Fibroblast of the aortic adventitia (primary cell): ENCODE measurements at regions not wholly inside any gene's neighbourhood (a gene's known extent, or its start where the extent isn't known, plus 50 kb on each side); places are given as distances from the start of the nearest gene placed in this dataset.

ENCODE experiments used
- DNase-seq: peaks from one replicate; pipeline ENCODE4 v3.0.0-alpha.2; 2010; ENCODE audit warnings: low read depth
- H3K4me3 ChIP-seq: 2 replicates; pipeline ENCODE4 v1.5.1; 2011; ENCODE audit warnings: low read depth, mild to moderate bottlenecking, control low read depth, low read length, moderate library complexity
- CTCF ChIP-seq: IDR thresholded peaks from 2 replicates; pipeline ENCODE4 v1.5.1; 2011; ENCODE audit warnings: mild to moderate bottlenecking, low read length, control low read depth, inconsistent platforms; ENCODE audit not compliant: insufficient read depth

DNA sequence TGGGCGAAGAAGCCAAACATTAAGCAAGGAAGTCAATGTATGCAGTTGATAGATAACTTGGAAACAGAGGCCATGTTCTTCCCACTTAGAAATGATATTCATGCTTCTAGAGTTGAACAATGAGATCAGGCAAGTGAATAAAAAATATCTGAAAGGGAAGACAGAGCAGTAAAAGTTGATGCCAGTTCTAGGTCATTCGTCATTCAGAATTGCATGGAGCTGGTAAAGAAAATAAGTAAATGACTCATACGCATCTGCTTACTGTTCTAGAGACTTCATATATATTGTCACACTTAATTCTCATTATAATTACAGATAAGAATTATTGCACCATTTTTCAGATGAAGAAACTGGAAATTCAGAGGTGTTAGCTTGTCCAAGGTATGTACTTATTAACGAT lies 158.9 kb upstream of the FERD3L start:
- DNase-seq: no peak
- H3K4me3 ChIP-seq: no peak overlapping the region
- TF ChIP-seq CTCF: no peak

- no peak for TF ChIP-seq CTCF
- no peak overlapping the region for H3K4me3 ChIP-seq
- no peak for DNase-seq
Observed at GRCh38 chr7:19302731-19303130, 157.5 kb upstream of the FERD3L start.

- TF ChIP-seq CTCF: no peak
- no peak overlapping the region for H3K4me3 ChIP-seq
- no peak for DNase-seq
Observed at GRCh38 chr7:19296617-19297016, 151.4 kb upstream of the FERD3L start.

GRCh38 chr7:19295376-19295775 lies 150.2 kb upstream of the FERD3L start:
- no peak for DNase-seq
- no peak for TF ChIP-seq CTCF
- no peak overlapping the region for H3K4me3 ChIP-seq

GRCh38 chr7:19294619-19295018 lies 149.4 kb upstream of the FERD3L start:
- TF ChIP-seq CTCF: no peak
- peak; percentile 38 for DNase-seq
- no peak overlapping the region for H3K4me3 ChIP-seq

DNA sequence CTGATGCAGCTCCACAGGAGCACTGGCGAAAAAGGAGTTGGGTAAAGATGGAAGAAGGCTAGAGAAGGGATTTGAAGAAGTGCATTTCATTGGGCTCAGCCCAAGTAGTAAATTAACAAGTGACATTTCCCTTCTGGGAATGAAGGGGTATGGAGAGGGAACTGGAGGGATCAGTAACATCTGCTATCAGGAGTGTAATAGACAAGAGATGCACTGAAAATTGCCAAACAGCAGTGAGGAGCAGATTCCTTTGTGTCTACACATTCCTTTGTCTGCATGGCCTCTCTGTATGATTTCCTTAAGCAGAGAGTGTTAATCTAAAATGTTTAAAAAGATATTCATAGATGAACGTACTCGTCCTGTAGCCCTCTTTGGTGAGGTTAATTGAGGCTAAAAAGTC lies 148.2 kb upstream of the FERD3L start:
- no peak for DNase-seq
- H3K4me3 ChIP-seq: no peak overlapping the region
- no peak for TF ChIP-seq CTCF

- no peak for TF ChIP-seq CTCF
- no peak overlapping the region for H3K4me3 ChIP-seq
- no peak for DNase-seq
Observed at GRCh38 chr7:19290968-19291367, 145.7 kb upstream of the FERD3L start.
